Kidney (tissue), 13 donors: ENCODE measurements at regions not wholly inside any gene's neighbourhood (a gene's known extent, or its start where the extent isn't known, plus 50 kb on each side); places are given as distances from the start of the nearest gene placed in this dataset.

ENCODE experiments used
- DNase-seq, 5 donors: peaks; one replicate each; pipeline ENCODE4 v3.0.0-alpha.2; 2013 to 2020
- FAIRE-seq: peaks from 2 replicates; lab custom pipeline; 2012; peaks lifted over from hg19 to GRCh38; lab: Jason Lieb, UNC
- H3K27ac ChIP-seq, 2 donors: one replicate each; pipeline ENCODE4 v1.7.0; 2013; ENCODE audit warnings: low read depth in 2 of 2, low read length in 2 of 2, inconsistent platforms in 1 of 2
- H3K27me3 ChIP-seq: one replicate; pipeline ENCODE4 v1.7.1; 2013; ENCODE audit warnings: low read length, inconsistent platforms; ENCODE audit not compliant: control insufficient read depth, insufficient read depth
- H3K36me3 ChIP-seq, 3 donors: one replicate each; pipeline versions ENCODE4 v1.7.0 to v1.7.1; 2013; ENCODE audit warnings: low read length in 3 of 3, control low read depth in 1 of 3, inconsistent platforms in 1 of 3; ENCODE audit not compliant: insufficient read depth in 3 of 3, control insufficient read depth in 2 of 3
- H3K4me1 ChIP-seq, 3 donors: one replicate each; pipeline versions ENCODE4 v1.7.0 to v1.7.1; 2013; ENCODE audit warnings: low read length in 3 of 3, inconsistent platforms in 1 of 3, low read depth in 1 of 3; ENCODE audit not compliant: control insufficient read depth in 2 of 3, insufficient read depth in 2 of 3
- H3K4me3 ChIP-seq, 3 donors: one replicate each; pipeline versions ENCODE4 v1.7.0 to v1.8.1; 2013; ENCODE audit warnings: low read length in 3 of 3, control low read depth in 1 of 3, inconsistent platforms in 1 of 3
- H3K9ac ChIP-seq, 3 donors: one replicate each; pipeline versions ENCODE4 v1.7.0 to v1.7.1; 2013; ENCODE audit warnings: low read length in 3 of 3, control low read depth in 1 of 3, inconsistent platforms in 1 of 3
- H3K9me3 ChIP-seq, 3 donors: one replicate each; pipeline versions ENCODE4 v1.7.0 to v1.7.1; 2013; ENCODE audit warnings: low read length in 3 of 3, control low read depth in 1 of 3, inconsistent platforms in 1 of 3; ENCODE audit not compliant: control insufficient read depth in 2 of 3, insufficient read depth in 1 of 3
- intact Hi-C: fragments of 100-400 bp; cut with DNase I; formaldehyde crosslinking; loops from one replicate; pipeline ENCODE4 v1.11.1; 2022
- TF ChIP-seq, protein P1 (sequence below): IDR thresholded peaks from 3 replicates; pipeline ENCODE4 v1.5.1; 2012; ENCODE audit warnings: mild to moderate bottlenecking, moderate library complexity, borderline replicate concordance; ENCODE audit not compliant: insufficient read depth; ENCODE audit errors: extremely low read depth
- donor health status: control.
- donor health status: control.
- donor health status: control.
- donor health status: control.
- donor health status: control.
- donor health status: DM: yes; HTN: yes; CAD: no.
- donor health status: Normal renal cell carcinoma (clear cell type).

DNA sequence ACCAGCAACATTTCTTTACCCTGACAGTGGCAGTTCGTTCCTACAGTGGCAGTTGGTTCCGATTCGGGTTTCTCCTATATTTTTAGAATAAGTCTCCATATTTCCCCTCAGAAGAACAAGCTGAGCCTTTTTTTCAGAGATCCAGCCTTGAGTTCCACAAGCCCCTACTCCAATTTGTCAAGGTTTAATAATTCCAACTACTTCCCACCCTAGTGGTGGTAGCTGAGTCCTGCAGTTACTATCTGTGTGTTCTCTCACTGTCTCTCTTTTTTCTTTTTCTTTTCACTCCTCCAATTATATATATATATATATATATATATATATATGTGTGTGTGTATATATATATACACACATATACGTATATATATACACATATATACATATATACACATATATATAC, 1347.3 kb downstream of the PCDH9 start:
- no peaks in the 10 kb centered on the region for H3K36me3 ChIP-seq
- no peak for FAIRE-seq
- intact Hi-C loops: no loop called here

DNA sequence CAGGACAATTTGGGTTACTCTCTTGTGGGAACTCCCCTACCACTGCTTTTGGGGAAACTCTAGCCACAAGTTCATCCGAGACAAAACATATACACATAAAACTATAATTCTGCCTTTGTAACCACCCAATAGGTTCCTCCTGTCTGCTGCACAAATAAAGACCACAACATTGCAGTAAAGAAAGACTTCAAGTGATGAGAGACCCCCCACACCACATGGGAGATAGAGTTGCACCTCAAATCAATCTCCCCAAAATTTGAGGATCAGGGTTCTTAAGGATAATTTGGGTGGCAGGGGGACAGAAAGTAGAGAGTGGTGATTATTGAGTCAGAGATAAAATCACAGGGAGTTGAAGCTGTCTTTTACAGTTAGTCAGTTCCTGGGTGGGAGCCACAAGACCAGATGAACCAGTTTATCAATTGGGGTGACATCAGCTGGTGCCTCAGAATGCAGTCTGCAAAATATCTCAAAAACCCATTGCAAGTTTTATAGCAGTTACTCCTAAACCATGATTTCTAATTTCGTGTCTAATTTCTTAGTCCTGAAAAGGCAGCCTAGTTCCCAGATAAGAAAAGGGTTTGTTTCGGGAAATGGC, 1348.5 kb downstream of the PCDH9 start:
- TF ChIP-seq, protein P1, sequence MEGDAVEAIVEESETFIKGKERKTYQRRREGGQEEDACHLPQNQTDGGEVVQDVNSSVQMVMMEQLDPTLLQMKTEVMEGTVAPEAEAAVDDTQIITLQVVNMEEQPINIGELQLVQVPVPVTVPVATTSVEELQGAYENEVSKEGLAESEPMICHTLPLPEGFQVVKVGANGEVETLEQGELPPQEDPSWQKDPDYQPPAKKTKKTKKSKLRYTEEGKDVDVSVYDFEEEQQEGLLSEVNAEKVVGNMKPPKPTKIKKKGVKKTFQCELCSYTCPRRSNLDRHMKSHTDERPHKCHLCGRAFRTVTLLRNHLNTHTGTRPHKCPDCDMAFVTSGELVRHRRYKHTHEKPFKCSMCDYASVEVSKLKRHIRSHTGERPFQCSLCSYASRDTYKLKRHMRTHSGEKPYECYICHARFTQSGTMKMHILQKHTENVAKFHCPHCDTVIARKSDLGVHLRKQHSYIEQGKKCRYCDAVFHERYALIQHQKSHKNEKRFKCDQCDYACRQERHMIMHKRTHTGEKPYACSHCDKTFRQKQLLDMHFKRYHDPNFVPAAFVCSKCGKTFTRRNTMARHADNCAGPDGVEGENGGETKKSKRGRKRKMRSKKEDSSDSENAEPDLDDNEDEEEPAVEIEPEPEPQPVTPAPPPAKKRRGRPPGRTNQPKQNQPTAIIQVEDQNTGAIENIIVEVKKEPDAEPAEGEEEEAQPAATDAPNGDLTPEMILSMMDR: no peak
- no peak for FAIRE-seq
- Histone ChIP-seq H3K9ac (no peak overlapping the region), H3K36me3 (no peaks in the 10 kb centered on the region), H3K27ac (no peak overlapping the region), H3K4me1 (no peaks in the 10 kb centered on the region), H3K9me3 (peaks cover 0 to 8% (median 4%) of the 10 kb centered on the region in 3 donors), H3K27me3 (no peaks in the 10 kb centered on the region), H3K4me3 (no peak overlapping the region)
- DNase-seq: no peak
- intact Hi-C loops: no loop called here

More for the DNA sequence above, 1347.3 kb downstream of the PCDH9 start:
- Histone ChIP-seq H3K27ac (no peak overlapping the region), H3K4me3 (no peak overlapping the region), H3K9me3 (peaks cover 0 to 8% (median 4%) of the 10 kb centered on the region in 3 donors), H3K27me3 (no peaks in the 10 kb centered on the region), H3K9ac (no peak overlapping the region), H3K4me1 (no peaks in the 10 kb centered on the region)
- TF ChIP-seq, protein P1: no peak
- no peak for DNase-seq

DNA sequence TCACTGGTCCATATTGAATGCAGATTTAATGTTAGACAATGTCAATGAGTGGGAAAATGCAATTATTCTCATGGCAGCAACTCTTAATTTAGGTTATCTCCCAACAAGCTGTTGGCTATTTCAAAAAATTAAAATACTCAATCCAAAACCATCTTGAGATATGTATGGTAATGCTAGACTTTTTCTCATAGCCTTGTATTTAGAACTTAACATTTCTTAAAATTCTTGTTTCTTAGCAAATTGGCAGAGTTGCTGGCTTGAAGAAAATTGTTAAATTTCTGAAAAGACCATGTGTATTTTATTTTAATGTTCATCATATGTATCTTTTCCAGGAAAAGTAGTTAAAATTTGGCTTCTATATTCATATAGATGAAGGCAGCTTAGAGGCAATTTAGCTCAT, 1355.1 kb downstream of the PCDH9 start:
- no peak for DNase-seq
- TF ChIP-seq, protein P1: no peak
- Histone ChIP-seq H3K9me3 (no peaks in the 10 kb centered on the region), H3K27me3 (no peaks in the 10 kb centered on the region), H3K4me1 (no peaks in the 10 kb centered on the region), H3K36me3 (no peaks in the 10 kb centered on the region), H3K9ac (no peak overlapping the region), H3K4me3 (no peak overlapping the region), H3K27ac (no peak overlapping the region)
- FAIRE-seq: no peak
- intact Hi-C loops: no loop called here

GRCh38 chr13:65872448-65872847, 1357.7 kb downstream of the PCDH9 start:
- Histone ChIP-seq H3K4me3 (no peak overlapping the region), H3K36me3 (no peaks in the 10 kb centered on the region), H3K27me3 (no peaks in the 10 kb centered on the region), H3K4me1 (no peaks in the 10 kb centered on the region), H3K27ac (no peak overlapping the region), H3K9me3 (no peaks in the 10 kb centered on the region), H3K9ac (no peak overlapping the region)
- no peak for DNase-seq
- TF ChIP-seq, protein P1: no peak
- no peak for FAIRE-seq
- intact Hi-C loops: no loop called here
